Suprapubic skin (tissue), 3 donors: ENCODE measurements at regions not wholly inside any gene's neighbourhood (a gene's known extent, or its start where the extent isn't known, plus 50 kb on each side); places are given as distances from the start of the nearest gene placed in this dataset.

Experiments used
- POLR2AphosphoS5 ChIP-seq, 3 donors: sonication (generic); formaldehyde crosslinking; IDR thresholded peaks; one replicate each; pipeline ENCODE4 v1.6.1; 2017; ENCODE audit warnings: antibody characterized with exemption in 3 of 3
- TF ChIP-seq, protein P1 (sequence below), 2 donors: fragments of 200-600 bp in 1 of 2; fragments of 450-650 bp in 1 of 2; sonication (generic) in 1 of 2; IDR thresholded peaks; one replicate each; pipeline ENCODE4 v1.5.1; 2016 to 2019; ENCODE audit warnings: antibody characterized with exemption in 2 of 2, mild to moderate bottlenecking in 1 of 2, moderate library complexity in 1 of 2

DNA sequence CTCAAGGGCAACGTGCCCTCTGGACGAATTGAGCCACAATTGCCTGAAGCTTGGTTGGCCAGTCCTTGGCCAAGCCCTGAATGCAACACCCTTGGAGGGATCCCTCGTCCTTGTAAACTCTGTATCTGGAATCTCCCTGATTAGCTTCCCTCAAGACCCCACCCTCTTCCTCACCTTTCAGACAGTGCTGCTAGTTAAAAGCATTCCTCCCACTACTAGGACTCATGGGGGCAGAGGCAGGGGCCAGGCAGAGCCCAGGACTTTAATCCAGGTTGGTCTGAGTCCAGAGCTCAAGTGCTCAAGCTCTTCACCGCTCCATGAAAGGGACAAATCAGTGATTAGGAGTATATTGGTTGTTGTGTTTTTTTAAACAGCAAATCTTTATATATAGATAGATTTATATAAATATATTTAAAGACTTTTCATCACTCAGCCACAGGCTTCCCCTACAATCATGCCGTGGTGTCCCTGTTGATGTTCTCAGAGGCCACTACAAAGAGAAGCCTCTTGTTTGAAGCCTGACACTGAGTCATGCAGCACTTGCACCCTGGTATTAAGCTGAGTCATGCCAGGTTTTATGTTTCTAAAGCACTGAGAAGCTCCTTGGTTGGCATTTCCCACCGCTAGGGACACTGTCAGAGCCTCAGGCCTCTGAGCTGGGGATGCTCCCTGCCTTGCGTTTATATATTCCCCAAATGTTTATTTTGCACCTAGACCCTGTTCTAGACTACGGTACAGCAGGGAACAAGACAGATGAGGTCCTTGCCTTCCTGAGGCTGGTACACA lies 53.8 kb upstream of the GSC start:
- TF ChIP-seq, protein P1, sequence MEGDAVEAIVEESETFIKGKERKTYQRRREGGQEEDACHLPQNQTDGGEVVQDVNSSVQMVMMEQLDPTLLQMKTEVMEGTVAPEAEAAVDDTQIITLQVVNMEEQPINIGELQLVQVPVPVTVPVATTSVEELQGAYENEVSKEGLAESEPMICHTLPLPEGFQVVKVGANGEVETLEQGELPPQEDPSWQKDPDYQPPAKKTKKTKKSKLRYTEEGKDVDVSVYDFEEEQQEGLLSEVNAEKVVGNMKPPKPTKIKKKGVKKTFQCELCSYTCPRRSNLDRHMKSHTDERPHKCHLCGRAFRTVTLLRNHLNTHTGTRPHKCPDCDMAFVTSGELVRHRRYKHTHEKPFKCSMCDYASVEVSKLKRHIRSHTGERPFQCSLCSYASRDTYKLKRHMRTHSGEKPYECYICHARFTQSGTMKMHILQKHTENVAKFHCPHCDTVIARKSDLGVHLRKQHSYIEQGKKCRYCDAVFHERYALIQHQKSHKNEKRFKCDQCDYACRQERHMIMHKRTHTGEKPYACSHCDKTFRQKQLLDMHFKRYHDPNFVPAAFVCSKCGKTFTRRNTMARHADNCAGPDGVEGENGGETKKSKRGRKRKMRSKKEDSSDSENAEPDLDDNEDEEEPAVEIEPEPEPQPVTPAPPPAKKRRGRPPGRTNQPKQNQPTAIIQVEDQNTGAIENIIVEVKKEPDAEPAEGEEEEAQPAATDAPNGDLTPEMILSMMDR (IDR thresholded peaks at IDR 0.05), result no peak
- no peak for TF ChIP-seq POLR2AphosphoS5 (IDR thresholded peaks at IDR 0.05)
